Stimulated activated CD8-positive, alpha-beta memory T cell treated with anti-CD3 and anti-CD28 coated beads, Interleukin-15, amount 100 ng/mL, for 48 hours (primary cell): ENCODE measurements at regions not wholly inside any gene's neighbourhood (a gene's known extent, or its start where the extent isn't known, plus 50 kb on each side); places are given as distances from the start of the nearest gene placed in this dataset.
"Not testable (repeated sequence)": the region's sequence is repeated elsewhere in the genome, so short reads cannot be mapped to it uniquely, and the experiment has no call there.

ENCODE experiments used
- DNase-seq, 2 donors: peaks; one replicate each; pipeline ENCODE4 v3.0.0-alpha.2; 2020; ENCODE audit warnings: low read depth in 2 of 2

- no peak for DNase-seq
These were observed 402.6 kb downstream of the BCKDHB start for GRCh38 chr6:80508885-80509630.

GRCh38 chr6:80504882-80505281, 398.4 kb downstream of the BCKDHB start:
- DNase-seq, result no peak

- DNase-seq, result no peak
These were observed 397.2 kb downstream of the BCKDHB start for GRCh38 chr6:80503660-80504059.

GRCh38 chr6:80502871-80503270, 396.4 kb downstream of the BCKDHB start:
- no peak for DNase-seq

- no peak for DNase-seq
These were observed 395.2 kb downstream of the BCKDHB start for GRCh38 chr6:80501636-80502035.

- DNase-seq, result not testable (repeated sequence)
These were observed 391.4 kb downstream of the BCKDHB start for GRCh38 chr6:80497696-80498486.

- DNase-seq, result no peak
These were observed 383.6 kb downstream of the BCKDHB start for GRCh38 chr6:80489911-80490635.

GRCh38 chr6:80488190-80488589, 381.7 kb downstream of the BCKDHB start:
- DNase-seq, result no peak

- DNase-seq, result not testable (repeated sequence)
These were observed 379.0 kb downstream of the BCKDHB start for GRCh38 chr6:80485494-80485893.

- DNase-seq, result no peak
These were observed 375.6 kb downstream of the BCKDHB start for GRCh38 chr6:80482056-80482455.

- DNase-seq, result no peak
These were observed 374.1 kb downstream of the BCKDHB start for GRCh38 chr6:80480421-80481157.

GRCh38 chr6:80478030-80478429, 371.6 kb downstream of the BCKDHB start:
- no peak for DNase-seq

GRCh38 chr6:80477591-80477990, 371.1 kb downstream of the BCKDHB start:
- DNase-seq, result no peak

GRCh38 chr6:80472271-80472670, 365.8 kb downstream of the BCKDHB start:
- no peak for DNase-seq

- no peak for DNase-seq
These were observed 363.5 kb downstream of the BCKDHB start for GRCh38 chr6:80469977-80470376.

- no peak for DNase-seq
These were observed 361.9 kb downstream of the BCKDHB start for GRCh38 chr6:80468398-80468797.

- DNase-seq, result no peak
These were observed 360.9 kb downstream of the BCKDHB start for GRCh38 chr6:80467408-80467807.

- no peak for DNase-seq
These were observed 360.5 kb downstream of the BCKDHB start for GRCh38 chr6:80466981-80467380.

- DNase-seq, result no peak
These were observed 359.0 kb downstream of the BCKDHB start for GRCh38 chr6:80465513-80465912.

- DNase-seq, result no peak
These were observed 358.4 kb downstream of the BCKDHB start for GRCh38 chr6:80464901-80465300.

GRCh38 chr6:80463197-80463596, 356.7 kb downstream of the BCKDHB start:
- DNase-seq, result no peak
